Right atrium auricular region (tissue), 2 donors: ENCODE measurements at regions not wholly inside any gene's neighbourhood (a gene's known extent, or its start where the extent isn't known, plus 50 kb on each side); places are given as distances from the start of the nearest gene placed in this dataset.

ENCODE experiments used
- DNase-seq: peaks from one replicate; pipeline ENCODE4 v3.0.0-alpha.2; 2019; ENCODE audit warnings: low spot score
- H3K27ac ChIP-seq, 2 donors: fragments of 200-600 bp; sonication (generic); 1 replicate in 1 of 2; 2 replicates in 1 of 2; pipeline ENCODE4 v1.5.1; 2016 to 2019
- H3K27me3 ChIP-seq, 2 donors: fragments of 200-600 bp; sonication (generic); one replicate each; pipeline versions ENCODE4 v1.5.1 to v1.6.0; 2017 to 2019
- H3K36me3 ChIP-seq: fragments of 200-600 bp; sonication (generic); one replicate; pipeline ENCODE4 v1.5.1; 2016
- H3K4me1 ChIP-seq, 2 donors: fragments of 200-600 bp; sonication (generic); one replicate each; pipeline versions ENCODE4 v1.5.1 to v1.6.0; 2017 to 2019
- H3K4me3 ChIP-seq, 2 donors: fragments of 200-600 bp; sonication (generic); 1 replicate in 1 of 2; 2 replicates in 1 of 2; pipeline ENCODE4 v1.5.1; 2017 to 2019; ENCODE audit warnings: mild to moderate bottlenecking in 1 of 2, moderate library complexity in 1 of 2
- H3K9me3 ChIP-seq, 2 donors: fragments of 200-600 bp; sonication (generic); one replicate each; pipeline ENCODE4 v1.5.1; 2019
- TF ChIP-seq, protein P1 (sequence below), 2 donors: fragments of 200-600 bp; sonication (generic); IDR thresholded peaks; one replicate each; pipeline ENCODE4 v1.5.1; 2019; ENCODE audit warnings: antibody characterized with exemption in 2 of 2

- no peak overlapping the region for H3K27ac ChIP-seq
- H3K36me3 ChIP-seq, result no peaks in the 10 kb centered on the region
Measured at GRCh38 chr7:51949726-51950644, 633.4 kb upstream of the COBL start.

DNA sequence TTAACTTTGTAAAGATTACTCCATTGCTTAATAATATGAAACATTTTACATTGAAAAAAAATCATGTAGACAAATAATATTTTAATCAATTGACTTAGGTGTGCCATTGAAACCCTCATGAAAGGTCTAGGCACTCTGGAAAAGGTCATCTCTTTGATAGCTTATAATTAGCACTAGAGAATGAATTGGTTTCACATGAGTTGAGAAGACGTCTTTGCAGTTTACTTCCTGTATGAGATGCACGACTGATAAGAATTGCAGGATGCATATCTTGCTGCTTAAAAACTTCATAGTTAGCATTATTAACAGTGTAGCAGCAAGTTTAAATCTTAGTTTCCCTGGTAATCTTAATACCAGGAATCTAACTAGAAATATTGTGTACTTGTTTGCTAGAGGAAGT lies 614.2 kb upstream of the COBL start:
- TF ChIP-seq, protein P1, sequence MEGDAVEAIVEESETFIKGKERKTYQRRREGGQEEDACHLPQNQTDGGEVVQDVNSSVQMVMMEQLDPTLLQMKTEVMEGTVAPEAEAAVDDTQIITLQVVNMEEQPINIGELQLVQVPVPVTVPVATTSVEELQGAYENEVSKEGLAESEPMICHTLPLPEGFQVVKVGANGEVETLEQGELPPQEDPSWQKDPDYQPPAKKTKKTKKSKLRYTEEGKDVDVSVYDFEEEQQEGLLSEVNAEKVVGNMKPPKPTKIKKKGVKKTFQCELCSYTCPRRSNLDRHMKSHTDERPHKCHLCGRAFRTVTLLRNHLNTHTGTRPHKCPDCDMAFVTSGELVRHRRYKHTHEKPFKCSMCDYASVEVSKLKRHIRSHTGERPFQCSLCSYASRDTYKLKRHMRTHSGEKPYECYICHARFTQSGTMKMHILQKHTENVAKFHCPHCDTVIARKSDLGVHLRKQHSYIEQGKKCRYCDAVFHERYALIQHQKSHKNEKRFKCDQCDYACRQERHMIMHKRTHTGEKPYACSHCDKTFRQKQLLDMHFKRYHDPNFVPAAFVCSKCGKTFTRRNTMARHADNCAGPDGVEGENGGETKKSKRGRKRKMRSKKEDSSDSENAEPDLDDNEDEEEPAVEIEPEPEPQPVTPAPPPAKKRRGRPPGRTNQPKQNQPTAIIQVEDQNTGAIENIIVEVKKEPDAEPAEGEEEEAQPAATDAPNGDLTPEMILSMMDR (IDR thresholded peaks at IDR 0.05), result no peak
- no peak overlapping the region for H3K27ac ChIP-seq

More at GRCh38 chr7:51949726-51950644, 633.4 kb upstream of the COBL start:
- Histone ChIP-seq H3K4me3 (no peak overlapping the region), H3K4me1 (no peaks in the 10 kb centered on the region), H3K27me3 (no peaks in the 10 kb centered on the region), H3K9me3 (no peaks in the 10 kb centered on the region)
- no peak for DNase-seq
- TF ChIP-seq, protein P1 (IDR thresholded peaks at IDR 0.05), result no peak

DNA sequence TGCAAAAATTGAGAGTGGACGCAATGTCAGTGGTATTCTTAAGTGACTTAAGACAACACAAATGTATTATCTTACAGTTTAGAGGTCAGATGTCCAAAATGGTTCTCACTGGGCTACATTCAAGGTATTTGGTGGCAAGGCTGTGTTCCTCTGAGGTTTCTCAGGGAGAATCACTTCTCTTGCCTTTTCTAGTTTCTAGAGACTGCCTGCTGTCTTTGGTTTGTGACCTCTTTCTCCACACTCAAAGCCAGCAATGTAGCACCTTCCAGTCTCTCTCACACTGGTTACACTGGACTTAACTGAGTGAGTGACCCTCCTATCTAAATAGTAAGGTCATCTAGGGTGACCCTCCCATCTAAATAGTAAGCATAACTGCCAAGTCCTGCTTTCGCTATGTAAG lies 613.2 kb upstream of the COBL start:
- no peaks in the 10 kb centered on the region for H3K36me3 ChIP-seq
- H3K27me3 ChIP-seq, result no peaks in the 10 kb centered on the region
- H3K9me3 ChIP-seq, result peaks cover 0 to 5% of the 10 kb centered on the region in 2 donors
- TF ChIP-seq, protein P1 (IDR thresholded peaks at IDR 0.05), result no peak
- H3K4me3 ChIP-seq, result no peak overlapping the region
- no peak overlapping the region for H3K27ac ChIP-seq
- no peak for DNase-seq
- H3K4me1 ChIP-seq, result no peaks in the 10 kb centered on the region

More for the DNA sequence above, 614.2 kb upstream of the COBL start:
- Histone ChIP-seq H3K4me3 (no peak overlapping the region), H3K36me3 (no peaks in the 10 kb centered on the region), H3K9me3 (peaks cover 0 to under 1% of the 10 kb centered on the region in 2 donors), H3K4me1 (no peaks in the 10 kb centered on the region), H3K27me3 (no peaks in the 10 kb centered on the region)
- no peak for DNase-seq

DNA sequence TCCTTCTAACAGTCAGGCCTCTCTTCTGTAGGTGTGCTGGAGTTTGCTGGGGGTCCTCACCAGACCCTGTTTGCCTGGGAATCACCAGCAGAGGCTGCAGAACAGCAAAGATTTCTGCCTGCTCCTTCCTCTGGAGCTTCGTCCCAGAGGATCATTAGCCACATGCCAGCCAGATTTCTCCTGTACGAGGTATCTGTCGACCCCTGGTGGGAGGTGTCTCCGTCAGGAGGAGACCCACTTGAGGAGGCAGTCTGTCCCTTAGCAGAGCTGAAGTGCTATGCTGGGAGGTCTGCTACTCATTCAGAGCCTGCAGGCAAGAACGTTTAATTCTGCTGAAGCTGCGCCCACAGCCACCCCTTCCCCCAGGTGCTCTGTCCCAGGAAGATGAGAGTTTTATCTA lies 611.1 kb upstream of the COBL start:
- Histone ChIP-seq H3K27ac (no peak overlapping the region), H3K9me3 (peaks cover 0 to 5% of the 10 kb centered on the region in 2 donors), H3K4me1 (no peaks in the 10 kb centered on the region), H3K27me3 (no peaks in the 10 kb centered on the region), H3K4me3 (no peak overlapping the region), H3K36me3 (no peaks in the 10 kb centered on the region)
- DNase-seq, result no peak
- TF ChIP-seq, protein P1 (IDR thresholded peaks at IDR 0.05), result no peak

- TF ChIP-seq, protein P1 (IDR thresholded peaks at IDR 0.05), result no peak
- H3K27me3 ChIP-seq, result no peaks in the 10 kb centered on the region
- H3K27ac ChIP-seq, result no peak overlapping the region
- H3K9me3 ChIP-seq, result peaks cover 0 to 8% of the 10 kb centered on the region in 2 donors
- no peak overlapping the region for H3K4me3 ChIP-seq
- H3K4me1 ChIP-seq, result no peaks in the 10 kb centered on the region
- H3K36me3 ChIP-seq, result no peaks in the 10 kb centered on the region
- DNase-seq, result no peak
Measured at GRCh38 chr7:51918581-51918980, 602.0 kb upstream of the COBL start.
